GM12873 (cell line): ENCODE measurements at regions not wholly inside any gene's neighbourhood (a gene's known extent, or its start where the extent isn't known, plus 50 kb on each side); places are given as distances from the start of the nearest gene placed in this dataset.

Experiments used
- CTCF ChIP-seq: IDR thresholded peaks from 2 replicates; pipeline ENCODE4 v1.5.1; 2012; ENCODE audit warnings: low read depth, mild to moderate bottlenecking, moderate library complexity, low read length, control low read depth; ENCODE audit not compliant: insufficient read depth; ENCODE audit errors: missing control alignments

- TF ChIP-seq CTCF, result no peak
These were observed 973.6 kb upstream of the WWC1 start for GRCh38 chr5:167317884-167318283.

- no peak for TF ChIP-seq CTCF
These were observed 972.2 kb upstream of the WWC1 start for GRCh38 chr5:167319243-167319642.

DNA sequence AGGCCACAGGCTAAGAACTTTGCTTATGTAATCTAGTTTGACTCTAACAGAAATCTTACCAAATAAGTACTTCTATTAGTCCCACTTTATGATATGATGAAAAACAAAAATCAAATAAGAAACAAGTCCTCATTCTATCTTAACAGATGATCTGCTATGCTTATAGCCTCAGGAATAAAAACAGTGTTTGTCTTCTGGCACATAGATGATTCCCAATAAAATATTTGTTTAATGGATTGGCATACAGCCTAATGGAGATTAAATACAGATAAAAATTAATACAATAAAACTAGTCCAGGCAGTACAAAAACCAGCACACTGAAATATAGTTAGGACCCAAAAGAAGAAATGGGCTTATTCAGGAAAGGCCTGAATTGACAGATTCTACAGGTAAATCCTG, 971.4 kb upstream of the WWC1 start:
- no peak for TF ChIP-seq CTCF

DNA sequence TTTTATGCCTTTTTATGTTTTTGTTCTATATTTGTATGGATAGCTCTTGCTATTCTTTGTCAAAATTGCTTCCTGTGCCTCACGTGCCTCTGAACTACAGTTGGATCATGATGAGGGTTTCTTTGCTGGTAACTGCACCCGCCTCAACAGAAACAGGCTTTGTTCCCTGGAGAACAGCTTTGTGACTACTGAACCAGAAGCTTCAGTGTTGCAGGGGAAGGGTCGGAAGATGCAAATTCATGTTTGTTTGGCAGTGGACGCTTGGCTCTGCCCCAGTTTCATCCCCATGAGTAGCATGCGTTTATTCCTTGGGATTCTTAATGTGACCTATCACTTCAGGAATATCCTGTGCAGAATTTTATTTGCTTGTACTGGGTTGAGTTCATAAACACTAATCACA, 959.1 kb upstream of the WWC1 start:
- no peak for TF ChIP-seq CTCF

GRCh38 chr5:167336161-167336560, 955.3 kb upstream of the WWC1 start:
- no peak for TF ChIP-seq CTCF

DNA sequence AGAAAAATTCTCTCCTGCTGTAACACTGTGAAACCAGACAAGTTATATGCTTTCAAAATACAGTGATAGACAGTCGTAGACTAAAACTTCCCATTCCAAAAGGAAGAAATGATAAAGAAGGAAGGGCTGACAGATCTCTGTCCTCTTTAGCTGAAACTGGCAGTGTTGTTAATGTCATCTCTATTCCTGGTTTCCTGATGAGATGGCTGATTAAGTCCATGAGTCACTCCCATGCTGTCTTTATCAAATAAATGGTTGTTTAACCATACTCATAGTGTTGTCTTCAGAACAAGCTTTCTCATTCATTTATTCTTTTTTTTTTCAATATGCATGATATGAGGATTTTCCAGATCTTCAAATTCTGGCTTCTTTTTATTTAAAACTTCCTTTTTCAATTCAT, 952.2 kb upstream of the WWC1 start:
- TF ChIP-seq CTCF, result no peak

DNA sequence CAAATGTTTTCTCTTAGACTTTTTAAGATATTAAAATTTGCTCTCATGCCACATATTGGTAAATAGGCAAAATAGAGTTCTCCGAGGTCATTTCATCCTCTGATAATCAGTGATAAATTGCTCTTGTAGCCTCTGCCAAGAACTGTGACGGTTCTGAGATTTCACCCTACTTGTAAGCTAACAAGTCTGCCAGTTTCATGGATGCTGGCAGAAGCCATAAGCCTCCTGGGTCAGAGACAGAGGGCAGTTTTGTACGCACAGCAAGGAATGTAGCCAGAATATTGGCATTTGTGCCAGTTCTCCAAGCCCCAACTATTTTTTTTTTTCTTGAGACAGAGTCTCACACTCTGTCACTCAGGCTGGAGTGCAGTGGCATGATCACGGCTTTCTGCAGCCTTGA, 945.0 kb upstream of the WWC1 start:
- TF ChIP-seq CTCF, result no peak
